HAP-1 (cell line): ENCODE measurements at regions not wholly inside any gene's neighbourhood (a gene's known extent, or its start where the extent isn't known, plus 50 kb on each side); places are given as distances from the start of the nearest gene placed in this dataset.

Experiments
- DNase-seq, 2 experiments: peaks; one replicate each; pipeline ENCODE4 v3.0.0-alpha.2; 2016 to 2020; ENCODE audit warnings: low spot score in 2 of 2
- H3K27me3 ChIP-seq: fragments of 250-450 bp; sonication (Bioruptor Pico); 2 replicates; pipeline ENCODE4 v1.5.1; 2020; ENCODE audit warnings: low read depth, mild to moderate bottlenecking, moderate library complexity
- H3K36me3 ChIP-seq: fragments of 250-450 bp; sonication (Bioruptor Pico); replicated peaks from 2 replicates; pipeline ENCODE4 v1.5.1; 2020; ENCODE audit warnings: mild to moderate bottlenecking
- H3K4me1 ChIP-seq: fragments of 250-450 bp; sonication (Bioruptor Pico); 2 replicates; pipeline ENCODE4 v1.5.1; 2020; ENCODE audit warnings: mild to moderate bottlenecking
- H3K4me3 ChIP-seq: fragments of 250-450 bp; sonication (Bioruptor Pico); 2 replicates; pipeline ENCODE4 v1.5.1; 2020; ENCODE audit warnings: mild to moderate bottlenecking, moderate library complexity
- H3K9me3 ChIP-seq: fragments of 250-450 bp; sonication (Bioruptor Pico); 2 replicates; pipeline ENCODE4 v1.5.1; 2020; ENCODE audit warnings: mild to moderate bottlenecking, moderate library complexity
- in situ Hi-C: fragments of 300-500 bp; cut with MboI; formaldehyde crosslinking; loops from 3 replicates; pipeline ENCODE4 v1.14.3; 2020; ENCODE audit warnings: low sequenced_read_pairs, inconsistent platforms, mixed read lengths

DNA sequence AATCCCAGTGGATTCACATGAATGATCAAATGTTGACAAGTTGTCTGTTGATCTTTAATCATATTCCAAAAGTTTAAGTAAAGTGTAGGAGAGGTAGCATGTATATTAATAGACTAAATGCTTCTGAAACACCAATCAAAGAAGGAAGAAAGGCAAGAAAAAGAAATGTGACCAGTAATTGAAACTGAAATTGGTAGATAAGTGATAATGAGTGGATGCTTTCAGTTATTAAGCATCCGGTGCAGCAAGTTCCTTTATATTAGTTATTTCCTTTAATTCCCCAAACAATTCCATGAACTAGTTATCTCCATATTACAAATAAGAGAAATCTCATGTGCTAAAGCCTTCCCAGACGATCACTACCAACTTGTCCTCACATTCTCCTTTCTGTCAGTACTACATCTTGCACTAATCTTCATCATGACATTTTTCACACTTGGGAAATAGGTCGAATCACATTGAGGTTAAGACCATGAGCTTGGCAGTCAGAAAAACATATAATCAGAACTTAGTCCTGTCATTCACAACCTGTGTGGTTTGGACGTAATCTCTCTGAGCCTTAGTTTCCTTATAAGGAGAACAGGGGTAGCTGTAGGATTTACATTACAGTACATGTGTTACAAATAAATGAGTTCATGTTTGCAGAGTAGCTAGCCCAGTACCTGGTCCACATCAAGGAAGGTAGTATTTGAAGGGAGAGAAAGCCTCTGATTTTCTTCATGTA, 182.1 kb downstream of the NOL4 start:
- H3K36me3 ChIP-seq, result no peaks in the 10 kb centered on the region
- no peaks in the 10 kb centered on the region for H3K27me3 ChIP-seq
- no peaks in the 10 kb centered on the region for H3K4me1 ChIP-seq
- in situ Hi-C loops, result loop anchor here (25.0 kb wide), 1 partner anchor 205 kb away; no protein-coding TSS in a partner anchor
- no peak overlapping the region for H3K4me3 ChIP-seq
- H3K9me3 ChIP-seq, result no peaks in the 10 kb centered on the region
- no peak for DNase-seq

GRCh38 chr18:34039611-34040010, 185.1 kb downstream of the NOL4 start:
- H3K36me3 ChIP-seq, result no peaks in the 10 kb centered on the region
- no peaks in the 10 kb centered on the region for H3K9me3 ChIP-seq
- H3K4me3 ChIP-seq, result no peak overlapping the region
- H3K27me3 ChIP-seq, result no peaks in the 10 kb centered on the region
- in situ Hi-C loops, result loop anchor here (25.0 kb wide), 1 partner anchor 202 kb away; no protein-coding TSS in a partner anchor
- DNase-seq, result no peak
- H3K4me1 ChIP-seq, result no peaks in the 10 kb centered on the region

GRCh38 chr18:34039201-34039600, 185.5 kb downstream of the NOL4 start:
- no peaks in the 10 kb centered on the region for H3K36me3 ChIP-seq
- in situ Hi-C loops, result loop anchor here (25.0 kb wide), 1 partner anchor 202 kb away; no protein-coding TSS in a partner anchor
- H3K9me3 ChIP-seq, result no peaks in the 10 kb centered on the region
- no peak for DNase-seq
- no peaks in the 10 kb centered on the region for H3K27me3 ChIP-seq
- no peaks in the 10 kb centered on the region for H3K4me1 ChIP-seq
- no peak overlapping the region for H3K4me3 ChIP-seq

- no peaks in the 10 kb centered on the region for H3K9me3 ChIP-seq
- no peaks in the 10 kb centered on the region for H3K36me3 ChIP-seq
- H3K4me1 ChIP-seq, result no peaks in the 10 kb centered on the region
- in situ Hi-C loops, result loop anchor here (25.0 kb wide), 1 partner anchor 201 kb away; no protein-coding TSS in a partner anchor
- DNase-seq, result no peak
- no peaks in the 10 kb centered on the region for H3K27me3 ChIP-seq
- no peak overlapping the region for H3K4me3 ChIP-seq
Observed at GRCh38 chr18:34038086-34038485, 186.6 kb downstream of the NOL4 start.

DNA sequence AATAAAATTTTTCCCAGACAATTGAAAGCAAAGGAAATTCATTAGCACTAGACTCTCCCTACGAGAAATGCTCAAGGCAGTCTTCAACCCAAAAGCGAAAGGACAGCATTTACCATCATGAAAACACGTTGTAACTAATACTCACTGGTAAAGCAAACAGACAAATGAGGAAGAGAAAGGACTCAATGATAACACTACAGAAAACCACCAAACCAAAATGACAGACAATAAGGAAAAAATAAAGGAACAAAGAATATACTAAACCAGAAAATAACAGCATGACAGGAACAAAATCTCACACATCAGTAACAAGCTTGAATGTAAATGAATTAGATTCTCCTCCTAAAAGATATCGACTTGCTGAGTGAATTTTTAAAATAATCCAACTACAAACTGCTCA, 190.7 kb downstream of the NOL4 start:
- no peaks in the 10 kb centered on the region for H3K36me3 ChIP-seq
- no peaks in the 10 kb centered on the region for H3K27me3 ChIP-seq
- H3K4me3 ChIP-seq, result no peak overlapping the region
- H3K4me1 ChIP-seq, result no peaks in the 10 kb centered on the region
- DNase-seq, result no peak
- H3K9me3 ChIP-seq, result no peaks in the 10 kb centered on the region
- in situ Hi-C loops, result loop anchor here (25.0 kb wide), 1 partner anchor 197 kb away; no protein-coding TSS in a partner anchor

DNA sequence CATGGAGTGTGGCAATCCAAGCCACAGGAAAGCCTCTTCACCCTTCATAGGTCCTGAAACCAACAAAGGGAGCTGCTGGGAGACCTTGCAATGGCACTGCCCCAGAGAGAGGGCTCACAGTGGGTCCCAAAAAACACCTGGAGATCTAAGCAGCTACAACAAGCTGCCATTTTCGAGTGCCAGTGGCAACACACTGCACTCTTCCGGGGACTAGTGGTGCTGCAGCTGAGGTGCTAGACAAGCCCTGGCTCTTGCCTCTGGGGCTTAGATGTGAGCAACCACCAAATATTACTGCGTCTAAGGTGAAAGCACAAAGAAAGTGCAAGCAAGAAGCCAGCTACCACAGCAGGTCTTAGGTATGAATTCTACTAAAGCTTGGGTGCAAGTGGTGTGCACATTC, 192.9 kb downstream of the NOL4 start:
- Histone ChIP-seq H3K4me3 (no peak overlapping the region), H3K36me3 (no peaks in the 10 kb centered on the region), H3K9me3 (no peaks in the 10 kb centered on the region), H3K4me1 (no peaks in the 10 kb centered on the region), H3K27me3 (no peaks in the 10 kb centered on the region)
- DNase-seq, result no peak
- in situ Hi-C loops, result loop anchor here (25.0 kb wide), 1 partner anchor 195 kb away; no protein-coding TSS in a partner anchor

DNA sequence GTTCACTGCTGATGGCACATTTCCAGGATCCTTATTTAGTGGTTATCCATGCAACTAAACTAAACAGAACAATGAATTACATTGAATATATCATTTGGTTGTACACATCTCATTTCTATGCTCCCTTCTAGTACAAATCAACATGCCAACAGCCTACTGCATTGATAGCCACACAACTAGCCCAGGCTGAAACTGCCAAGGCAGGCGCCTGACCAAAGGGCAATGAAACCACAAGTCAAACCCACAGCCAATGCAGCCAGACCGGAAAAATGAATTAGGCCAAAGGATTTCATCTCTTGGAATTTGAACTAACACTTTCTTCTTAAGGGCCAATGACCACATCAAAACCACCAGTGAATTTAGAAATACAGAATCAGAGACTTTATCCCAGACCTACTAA, 196.4 kb downstream of the NOL4 start:
- DNase-seq, result no peak
- in situ Hi-C loops, result loop anchor here (25.0 kb wide), 1 partner anchor 191 kb away; no protein-coding TSS in a partner anchor
- H3K36me3 ChIP-seq, result no peaks in the 10 kb centered on the region
- H3K4me3 ChIP-seq, result no peak overlapping the region
- no peaks in the 10 kb centered on the region for H3K9me3 ChIP-seq
- H3K4me1 ChIP-seq, result no peaks in the 10 kb centered on the region
- H3K27me3 ChIP-seq, result no peaks in the 10 kb centered on the region

DNA sequence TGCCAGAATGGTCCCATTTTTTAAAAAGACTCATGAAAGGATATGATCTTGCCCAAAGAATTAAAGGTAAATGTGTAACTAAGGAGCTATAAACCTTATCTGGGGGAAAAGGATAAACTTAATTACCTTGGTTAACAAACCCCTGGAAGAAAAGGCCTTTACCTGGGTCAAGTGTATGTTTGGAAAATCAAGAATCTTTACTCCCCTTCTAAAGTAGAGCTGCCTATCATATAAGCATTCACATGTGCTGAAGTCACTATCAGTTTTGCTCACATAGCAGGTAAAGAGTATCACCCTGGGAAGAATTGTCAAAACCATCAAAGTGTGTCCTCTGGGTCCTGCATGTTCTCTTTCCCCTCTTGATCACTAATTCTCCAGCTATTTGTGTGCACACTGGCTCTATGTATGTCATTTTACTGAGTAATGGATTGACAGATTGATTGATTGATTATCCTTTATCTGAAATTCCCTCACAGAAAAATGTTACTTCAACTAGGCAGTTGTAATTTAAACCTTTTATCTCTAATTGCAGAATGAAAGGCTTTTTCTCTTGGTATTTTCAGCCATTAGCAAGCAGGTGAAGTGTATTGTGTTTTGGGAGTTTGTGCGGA, 199.4 kb downstream of the NOL4 start:
- H3K27me3 ChIP-seq, result no peaks in the 10 kb centered on the region
- H3K36me3 ChIP-seq, result no peaks in the 10 kb centered on the region
- no peaks in the 10 kb centered on the region for H3K9me3 ChIP-seq
- in situ Hi-C loops, result loop anchor here (25.0 kb wide), 1 partner anchor 188 kb away; no protein-coding TSS in a partner anchor
- H3K4me3 ChIP-seq, result no peak overlapping the region
- H3K4me1 ChIP-seq, result no peaks in the 10 kb centered on the region
- DNase-seq, result no peak

GRCh38 chr18:34023471-34023870, 201.2 kb downstream of the NOL4 start:
- DNase-seq, result no peak
- in situ Hi-C loops, result no loop called here

GRCh38 chr18:34018336-34018735, 206.4 kb downstream of the NOL4 start:
- Histone ChIP-seq H3K4me3 (no peak overlapping the region), H3K36me3 (no peaks in the 10 kb centered on the region), H3K9me3 (no peaks in the 10 kb centered on the region), H3K4me1 (no peaks in the 10 kb centered on the region), H3K27me3 (no peaks in the 10 kb centered on the region; the same call in 1 of the 2 replicates)
- no peak for DNase-seq
- in situ Hi-C loops, result no loop called here

More at GRCh38 chr18:34023471-34023870, 201.2 kb downstream of the NOL4 start:
- Histone ChIP-seq H3K36me3 (no peaks in the 10 kb centered on the region), H3K27me3 (no peaks in the 10 kb centered on the region), H3K4me1 (no peaks in the 10 kb centered on the region), H3K4me3 (no peak overlapping the region), H3K9me3 (no peaks in the 10 kb centered on the region)

GRCh38 chr18:34003687-34004086, 221.0 kb downstream of the NOL4 start:
- in situ Hi-C loops, result no loop called here
- DNase-seq, result no peak

GRCh38 chr18:34002130-34002529, 222.6 kb downstream of the NOL4 start:
- Histone ChIP-seq H3K9me3 (no peaks in the 10 kb centered on the region), H3K27me3 (no peaks in the 10 kb centered on the region), H3K4me1 (no peaks in the 10 kb centered on the region), H3K36me3 (no peaks in the 10 kb centered on the region), H3K4me3 (no peak overlapping the region)
- no peak for DNase-seq
- in situ Hi-C loops, result no loop called here

More at GRCh38 chr18:34003687-34004086, 221.0 kb downstream of the NOL4 start:
- Histone ChIP-seq H3K9me3 (no peaks in the 10 kb centered on the region), H3K4me3 (no peak overlapping the region), H3K27me3 (no peaks in the 10 kb centered on the region), H3K36me3 (no peaks in the 10 kb centered on the region), H3K4me1 (no peaks in the 10 kb centered on the region)

GRCh38 chr18:34001376-34001775, 223.3 kb downstream of the NOL4 start:
- H3K4me3 ChIP-seq, result no peak overlapping the region
- H3K9me3 ChIP-seq, result no peaks in the 10 kb centered on the region
- H3K27me3 ChIP-seq, result no peaks in the 10 kb centered on the region
- no peaks in the 10 kb centered on the region for H3K4me1 ChIP-seq
- H3K36me3 ChIP-seq, result no peaks in the 10 kb centered on the region
- DNase-seq, result no peak
- in situ Hi-C loops, result no loop called here

GRCh38 chr18:33987206-33987605, 237.5 kb downstream of the NOL4 start:
- Histone ChIP-seq H3K27me3 (no peaks in the 10 kb centered on the region), H3K9me3 (no peaks in the 10 kb centered on the region), H3K4me1 (no peaks in the 10 kb centered on the region), H3K4me3 (no peak overlapping the region), H3K36me3 (no peaks in the 10 kb centered on the region)
- in situ Hi-C loops, result no loop called here
- peak in 1 of 2 experiments; percentile 39 for DNase-seq
